ENCODE measurements at regions not wholly inside any gene's neighbourhood (a gene's known extent, or its start where the extent isn't known, plus 50 kb on each side); places are given as distances from the start of the nearest gene placed in this dataset.

- TF ChIP-seq CTCF (IDR thresholded peaks at IDR 0.05): no peak
- no peak for TF ChIP-seq POLR2A (IDR thresholded peaks at IDR 0.05)
Observed at GRCh38 chr10:123462756-123463155, 203.4 kb upstream of the GPR26 start.
